HG03060 (cell line): ENCODE measurements at regions not wholly inside any gene's neighbourhood (a gene's known extent, or its start where the extent isn't known, plus 50 kb on each side); places are given as distances from the start of the nearest gene placed in this dataset.
"Not testable (repeated sequence)": the region's sequence is repeated elsewhere in the genome, so short reads cannot be mapped to it uniquely, and the experiment has no call there.

Experiments
- ATAC-seq: cut with Tn5 transposase; IDR thresholded peaks from one replicate; pipeline ENCODE4 v1.9.1; 2021; ENCODE audit warnings: low read depth, moderate number of reproducible peaks; ENCODE audit not compliant: unreplicated experiment

DNA sequence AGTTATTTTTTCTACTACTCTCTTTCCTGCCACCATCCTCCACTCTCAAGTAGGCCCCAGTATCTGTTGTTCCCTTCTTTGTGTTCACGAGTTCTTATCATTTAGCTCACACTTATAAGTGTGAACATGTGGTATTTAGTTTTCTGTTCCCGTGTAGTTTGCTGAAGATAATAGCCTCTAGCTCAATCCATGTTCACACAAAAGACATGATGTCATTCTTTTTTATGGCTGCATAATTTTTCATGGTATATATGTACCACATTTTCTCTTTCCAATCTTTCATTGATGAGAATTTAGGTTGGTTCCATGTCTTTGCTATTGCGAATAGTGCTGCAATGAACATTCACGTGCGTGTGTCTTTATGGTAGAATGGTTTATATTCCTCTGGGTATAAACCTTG lies 237.9 kb upstream of the FERMT1 start:
- ATAC-seq = no peak

DNA sequence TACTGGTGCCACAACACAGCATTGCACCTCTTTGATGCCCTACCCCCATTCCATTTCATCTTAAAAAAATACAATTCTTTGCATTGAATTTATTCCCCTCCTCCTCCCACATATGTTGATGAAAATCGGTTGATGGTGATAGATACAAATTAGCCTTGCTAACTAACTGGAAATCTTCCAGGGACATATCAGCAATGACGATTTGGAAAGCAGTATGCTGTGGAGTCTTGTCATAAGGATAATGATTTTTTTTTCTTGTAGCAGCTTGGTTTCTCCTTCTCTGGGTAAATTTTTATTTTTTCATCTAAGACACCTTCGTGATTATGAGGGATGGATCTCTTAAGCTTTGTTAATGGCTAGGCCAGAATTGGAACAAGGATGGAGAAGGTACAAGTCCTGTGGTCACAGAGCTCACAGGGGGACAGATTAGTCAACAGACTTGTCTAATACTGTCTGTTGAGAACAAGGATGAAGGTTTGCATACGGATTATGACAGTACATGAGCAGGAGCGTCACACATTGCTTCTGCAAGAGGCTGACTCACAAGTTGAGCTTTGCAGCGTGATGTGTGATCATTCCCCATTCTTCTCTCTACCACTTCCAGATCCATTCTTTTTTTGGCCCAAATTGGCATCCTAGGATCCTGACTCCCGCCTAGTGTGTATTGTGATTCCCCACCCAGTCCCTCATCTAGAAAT lies 233.1 kb upstream of the FERMT1 start:
- no peak for ATAC-seq

DNA sequence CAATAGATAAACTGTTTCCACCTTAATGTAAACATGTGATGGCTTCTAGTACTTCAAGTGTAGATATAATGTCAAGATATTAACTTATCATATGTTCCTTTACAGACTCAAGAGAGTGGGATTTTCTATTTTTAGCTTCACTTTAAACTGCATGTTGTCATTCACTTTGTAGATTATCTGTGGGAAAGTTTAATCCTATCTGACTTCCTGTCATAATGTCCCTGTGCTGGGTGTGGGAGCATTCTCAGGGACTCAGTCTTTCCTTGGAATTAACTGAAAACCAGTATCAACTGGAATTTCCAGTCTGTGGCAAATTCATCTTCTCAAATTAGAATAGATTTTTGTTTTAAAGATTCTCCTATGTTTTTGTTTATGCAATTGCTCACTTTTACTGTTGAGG lies 226.1 kb upstream of the FERMT1 start:
- ATAC-seq = no peak

DNA sequence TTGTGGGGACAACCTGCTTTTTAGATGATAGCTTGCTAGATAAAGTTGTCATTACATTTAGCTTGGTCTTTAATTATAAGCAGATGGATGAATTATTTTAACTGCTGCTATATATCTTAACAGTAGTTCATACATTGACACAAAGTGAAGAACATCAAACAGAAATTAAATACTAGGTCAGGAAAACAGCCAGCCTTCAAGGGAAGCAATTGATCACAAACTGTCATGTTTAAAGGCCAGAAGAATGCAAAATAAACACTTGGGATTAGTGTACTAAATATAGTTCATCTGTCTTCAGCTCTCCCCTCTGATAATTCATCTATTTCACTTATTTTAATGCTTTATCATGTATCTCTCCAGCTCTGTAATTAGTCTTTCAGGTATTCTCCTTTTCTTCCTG lies 225.1 kb upstream of the FERMT1 start:
- ATAC-seq = no peak

DNA sequence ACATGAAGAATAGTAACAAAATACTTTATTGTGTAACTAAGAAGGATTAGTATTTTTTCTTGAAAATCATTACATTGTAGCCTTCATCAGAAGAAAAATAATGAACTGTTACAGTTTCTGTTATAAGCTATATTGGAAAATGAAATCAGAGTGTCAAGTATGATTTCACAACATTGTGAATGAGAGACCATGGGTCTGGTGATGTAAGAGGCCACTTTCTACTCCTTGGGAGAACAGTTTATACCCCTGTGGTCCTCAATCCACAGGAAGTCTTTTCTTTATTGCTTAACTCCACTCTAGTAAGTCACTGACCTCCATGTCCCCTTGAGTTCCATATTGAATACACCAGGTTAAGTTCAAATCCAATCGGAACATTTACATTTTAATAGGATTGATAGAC lies 218.7 kb upstream of the FERMT1 start:
- no peak for ATAC-seq

DNA sequence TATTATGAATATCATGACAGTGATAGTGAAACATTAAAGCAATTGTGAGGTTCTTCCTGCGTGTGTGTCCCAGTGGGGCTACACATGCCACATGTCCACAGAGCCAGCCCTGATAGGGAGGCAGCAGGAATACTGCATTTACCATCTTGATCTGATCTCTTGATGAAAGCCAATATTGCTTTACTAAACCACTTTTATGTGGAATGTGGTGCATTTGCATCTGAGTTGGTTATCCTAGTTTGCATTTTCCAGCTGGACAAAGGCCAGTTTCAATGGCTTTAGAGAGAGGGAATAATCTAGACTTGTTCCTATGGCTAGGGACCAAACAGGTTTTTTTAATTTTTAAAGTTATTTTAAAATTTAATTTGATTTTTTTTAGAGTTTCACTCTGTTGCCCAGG lies 216.3 kb upstream of the FERMT1 start:
- ATAC-seq = no peak

DNA sequence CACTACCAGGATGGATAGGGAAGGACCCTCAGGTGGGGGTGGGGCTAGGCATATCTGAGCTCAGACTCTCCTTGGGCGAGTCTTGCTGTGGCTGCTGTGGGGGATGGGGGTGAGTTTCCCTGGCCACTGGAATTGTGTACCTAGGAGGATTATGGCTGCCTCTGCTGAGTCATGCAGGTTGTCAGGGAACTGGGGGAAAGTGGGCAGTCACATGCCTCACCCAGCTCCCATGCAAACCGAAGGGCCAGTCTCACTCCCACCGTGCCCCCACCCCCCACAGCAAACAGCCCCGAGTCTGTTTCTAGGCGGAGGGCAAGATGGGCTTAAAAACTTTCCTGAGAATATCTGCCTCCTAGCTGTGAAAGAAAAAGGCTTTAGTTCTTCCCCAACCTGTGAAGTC lies 210.3 kb upstream of the FERMT1 start:
- no peak for ATAC-seq

DNA sequence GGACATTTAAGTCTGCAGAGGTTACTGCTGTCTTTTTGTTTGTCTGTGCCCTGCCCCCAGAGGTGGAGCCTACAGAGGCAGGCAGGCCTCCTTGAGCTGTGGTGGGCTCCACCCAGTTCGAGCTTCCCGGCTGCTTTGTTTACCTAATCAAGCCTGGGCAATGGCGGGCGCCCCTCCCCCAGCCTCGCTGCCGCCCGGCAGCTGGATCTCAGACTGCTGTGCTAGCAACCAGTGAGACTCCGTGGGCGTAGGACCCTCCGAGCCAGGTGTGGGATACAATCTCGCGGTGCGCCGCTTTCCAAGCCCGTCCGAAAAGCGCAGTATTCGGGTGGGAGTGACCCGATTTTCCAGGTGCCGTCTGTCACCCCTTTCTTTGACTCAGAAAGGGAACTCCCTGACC lies 198.4 kb upstream of the FERMT1 start:
- ATAC-seq = not testable (repeated sequence)

DNA sequence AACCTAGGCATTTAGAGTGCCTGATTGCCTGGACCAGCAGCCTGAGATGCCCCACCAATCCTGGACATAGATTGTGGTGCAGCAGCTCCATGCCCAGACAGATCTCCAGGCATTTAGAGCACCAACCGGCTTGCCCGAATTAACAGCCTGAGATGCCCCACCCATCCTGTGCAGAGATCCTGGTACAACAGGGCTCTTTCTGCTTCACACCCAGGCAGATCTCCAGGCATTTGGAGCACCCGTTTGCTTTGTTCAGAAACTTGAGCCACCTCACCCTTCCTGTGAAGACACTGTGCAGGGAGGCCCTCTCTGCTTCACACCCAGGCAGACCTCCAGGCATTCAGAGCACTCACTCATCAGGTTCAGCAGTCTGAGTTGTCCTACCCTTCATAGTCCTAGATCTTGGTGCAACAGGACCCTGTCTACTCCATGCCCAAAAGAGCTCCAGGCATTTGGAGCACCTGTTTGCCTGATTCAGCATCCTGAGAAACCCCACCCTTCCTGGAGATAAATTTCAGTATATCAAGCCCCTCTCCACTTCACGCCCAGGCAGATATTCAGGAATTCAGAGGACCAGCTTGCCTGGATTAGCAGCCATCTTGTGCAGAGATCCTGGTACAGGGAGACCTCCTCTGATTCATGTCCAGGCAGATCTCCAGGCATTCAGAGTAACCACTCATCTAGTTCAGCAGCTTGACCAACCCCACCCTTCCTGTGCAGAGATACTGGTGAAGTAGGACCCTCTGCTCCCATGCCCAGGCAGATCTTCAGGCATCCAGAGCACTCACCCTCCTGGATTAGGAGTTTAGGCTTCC lies 189.2 kb upstream of the FERMT1 start:
- ATAC-seq = no peak

DNA sequence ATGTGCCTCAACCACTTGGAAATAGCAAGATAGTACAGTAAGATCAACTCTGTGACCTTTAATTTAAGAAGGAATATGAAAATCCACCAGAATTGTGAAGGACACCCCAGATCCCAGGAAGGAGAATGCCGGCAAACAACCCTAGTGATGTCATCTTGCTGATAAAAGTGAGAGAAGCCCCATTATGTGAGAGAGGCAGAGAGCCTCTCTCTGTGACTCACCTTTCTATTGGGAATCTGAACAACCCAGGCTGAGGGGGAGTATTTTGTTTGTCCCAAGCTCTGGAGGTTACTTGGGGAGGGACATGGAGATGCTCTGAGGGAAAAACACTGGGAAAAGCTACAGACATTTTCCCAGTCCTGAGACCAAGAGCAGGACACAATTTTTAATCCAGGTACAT lies 188.3 kb upstream of the FERMT1 start:
- no peak for ATAC-seq

DNA sequence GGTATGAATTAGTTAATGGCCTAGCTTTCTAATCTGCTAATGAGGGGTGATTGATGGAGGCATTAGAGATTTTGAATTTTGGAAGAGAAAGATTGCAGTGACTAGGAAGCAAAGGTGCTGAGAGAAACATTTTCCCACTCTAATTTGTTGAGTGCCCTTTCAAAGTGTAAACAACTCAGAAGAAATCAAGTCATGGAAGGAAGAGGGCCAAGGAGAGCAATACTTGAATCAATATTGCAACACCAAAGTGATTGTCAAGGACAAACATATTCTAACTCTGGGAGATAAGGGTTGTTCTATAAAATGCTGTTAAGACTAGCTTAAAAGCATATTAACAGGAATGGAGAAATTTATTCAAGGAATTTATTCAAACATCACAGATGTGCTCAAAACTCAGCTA lies 182.7 kb upstream of the FERMT1 start:
- ATAC-seq = no peak

DNA sequence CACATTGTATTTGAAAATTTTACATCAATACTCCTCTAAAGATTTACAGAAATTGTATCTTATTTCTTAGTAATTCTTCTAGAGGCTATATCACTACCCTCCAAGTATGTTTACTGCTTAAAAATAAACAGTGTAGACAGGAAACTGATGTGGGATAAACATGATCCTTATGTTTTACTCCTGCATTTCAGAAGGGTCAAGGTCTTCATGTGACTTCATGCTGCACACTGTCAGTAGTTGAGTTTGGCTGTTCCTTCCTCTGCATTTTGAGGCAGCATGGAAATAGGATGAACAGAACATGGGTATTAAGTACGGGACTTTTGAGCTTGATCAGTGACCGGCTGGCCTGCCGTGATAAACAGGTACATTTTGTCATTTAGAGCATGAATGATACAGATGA lies 179.2 kb upstream of the FERMT1 start:
- ATAC-seq = no peak

DNA sequence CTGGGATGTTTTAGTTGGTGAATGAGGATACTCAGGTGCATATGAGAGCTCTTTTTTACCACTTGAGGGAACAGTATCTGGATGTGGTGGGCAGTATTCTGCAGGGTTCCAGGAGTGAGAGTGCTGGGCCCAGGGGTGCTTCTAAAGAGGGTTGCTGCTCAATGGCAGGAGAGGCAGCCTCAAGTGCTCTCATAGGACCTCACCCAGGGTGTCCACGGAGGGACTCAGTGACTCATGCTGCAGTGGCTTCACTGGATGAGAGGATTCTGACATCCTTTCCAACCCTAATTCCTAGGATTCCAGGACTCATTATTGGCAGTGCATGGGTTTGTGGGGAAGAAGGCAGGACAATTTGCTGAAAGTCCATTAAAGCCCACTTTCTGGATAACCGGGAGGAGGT lies 176.6 kb upstream of the FERMT1 start:
- no peak for ATAC-seq

DNA sequence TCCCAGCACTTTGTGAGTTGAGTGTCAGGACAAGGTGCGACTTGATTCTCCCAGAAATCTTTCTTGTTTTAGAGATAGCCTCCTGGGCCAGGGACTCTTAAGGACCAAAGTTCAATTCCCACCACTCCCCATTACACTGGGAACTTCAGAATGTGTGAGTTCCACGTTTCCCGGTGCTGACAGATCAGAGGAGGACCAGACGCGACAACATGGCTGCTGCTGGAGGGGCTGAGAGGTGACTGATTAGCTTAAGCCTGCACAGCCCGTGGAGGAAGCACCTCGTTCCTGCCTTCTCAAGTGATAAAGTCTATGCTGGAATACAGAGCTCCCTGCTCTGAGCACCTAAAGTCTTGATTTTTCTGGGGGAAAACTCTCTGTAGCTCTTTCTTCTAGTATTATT lies 175.2 kb upstream of the FERMT1 start:
- no peak for ATAC-seq

DNA sequence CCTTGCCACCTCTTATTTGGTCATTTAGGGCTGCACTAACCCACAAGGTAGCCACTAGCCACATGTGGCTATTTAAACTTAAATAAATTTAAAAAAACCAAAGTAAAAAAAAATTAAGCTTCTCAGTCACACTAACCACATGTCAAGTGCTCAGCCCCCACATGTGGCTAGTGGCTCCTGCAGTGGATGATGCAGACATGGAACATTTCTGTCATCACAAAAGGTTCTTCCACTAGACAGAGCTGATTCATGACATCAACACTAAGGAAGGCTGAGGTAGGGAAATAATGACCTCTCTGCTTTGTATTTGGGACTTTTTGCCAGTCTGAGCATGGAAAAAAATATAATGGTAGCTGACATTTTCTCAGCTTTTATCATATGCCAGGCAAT lies 173.0 kb upstream of the FERMT1 start:
- ATAC-seq = no peak

DNA sequence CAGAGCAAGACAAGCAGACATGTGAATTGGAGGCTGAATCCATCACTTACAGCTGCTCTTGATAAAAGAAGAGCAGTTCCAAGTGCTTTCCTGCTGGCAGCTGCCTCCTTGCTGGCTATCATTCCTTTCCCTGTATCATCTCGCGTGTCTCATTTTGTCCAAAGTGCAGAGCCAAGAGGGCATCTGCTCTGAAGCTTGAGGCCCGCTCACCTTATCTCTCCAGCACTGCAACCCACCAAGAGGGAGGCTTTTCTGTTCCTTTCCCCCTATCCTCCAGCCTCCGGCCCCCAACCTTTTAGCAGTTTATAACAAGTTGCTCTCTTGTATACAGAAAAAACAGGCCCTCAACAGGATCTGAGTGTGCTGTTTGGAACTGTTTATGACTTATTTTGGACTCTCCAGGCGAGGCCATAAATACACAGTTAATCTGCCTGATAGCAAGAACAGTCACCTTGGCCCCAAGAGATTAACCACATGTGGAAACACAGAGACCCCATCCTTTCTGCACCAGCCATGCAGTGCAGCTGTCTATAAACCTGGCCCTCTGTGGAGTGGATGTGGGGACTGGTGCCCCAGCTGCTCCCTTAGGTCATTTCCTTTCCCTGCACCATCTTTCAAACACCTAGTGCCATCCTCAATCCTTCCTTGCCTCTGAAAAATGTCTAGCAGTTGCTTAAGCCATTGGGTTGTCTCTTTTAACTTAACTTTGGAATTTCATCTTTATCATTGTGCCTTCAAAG lies 172.5 kb upstream of the FERMT1 start:
- no peak for ATAC-seq

DNA sequence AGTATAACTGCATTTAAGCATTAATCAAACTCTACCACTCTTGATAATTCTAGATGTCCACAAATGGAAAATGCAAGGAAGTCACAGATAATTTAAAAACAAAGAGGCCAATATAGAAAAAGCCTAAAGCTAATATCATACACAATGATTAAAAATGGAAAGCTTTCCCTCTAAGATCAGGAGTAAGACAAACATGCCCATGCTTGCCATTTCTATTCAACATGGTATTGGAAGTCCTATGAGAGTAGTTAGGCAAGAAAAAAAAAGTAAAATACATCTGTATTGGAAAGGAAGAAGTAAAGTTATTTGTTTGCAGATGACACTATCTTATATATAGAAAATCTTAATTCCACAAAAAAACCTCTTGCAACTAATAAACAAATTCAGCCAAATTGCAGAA lies 164.6 kb upstream of the FERMT1 start:
- ATAC-seq = no peak

DNA sequence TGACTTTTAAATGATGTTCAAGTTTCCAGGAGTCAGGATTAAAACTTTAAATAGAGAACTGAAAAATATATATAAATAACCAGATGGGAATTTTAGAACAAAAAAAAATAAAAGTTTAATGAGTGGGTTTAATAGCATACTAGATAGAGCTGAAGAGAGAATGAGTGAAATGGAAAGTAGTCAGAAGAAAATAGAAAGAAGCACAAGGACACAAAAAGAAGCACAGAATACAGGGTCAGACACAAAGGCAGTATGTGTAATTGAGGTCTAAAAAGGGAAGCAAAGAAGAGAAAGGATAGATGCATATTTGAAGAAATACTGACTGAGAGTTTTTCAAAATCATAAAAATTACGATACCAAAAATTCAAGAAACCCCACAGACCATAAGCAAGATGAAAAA lies 159.8 kb upstream of the FERMT1 start:
- ATAC-seq = no peak

DNA sequence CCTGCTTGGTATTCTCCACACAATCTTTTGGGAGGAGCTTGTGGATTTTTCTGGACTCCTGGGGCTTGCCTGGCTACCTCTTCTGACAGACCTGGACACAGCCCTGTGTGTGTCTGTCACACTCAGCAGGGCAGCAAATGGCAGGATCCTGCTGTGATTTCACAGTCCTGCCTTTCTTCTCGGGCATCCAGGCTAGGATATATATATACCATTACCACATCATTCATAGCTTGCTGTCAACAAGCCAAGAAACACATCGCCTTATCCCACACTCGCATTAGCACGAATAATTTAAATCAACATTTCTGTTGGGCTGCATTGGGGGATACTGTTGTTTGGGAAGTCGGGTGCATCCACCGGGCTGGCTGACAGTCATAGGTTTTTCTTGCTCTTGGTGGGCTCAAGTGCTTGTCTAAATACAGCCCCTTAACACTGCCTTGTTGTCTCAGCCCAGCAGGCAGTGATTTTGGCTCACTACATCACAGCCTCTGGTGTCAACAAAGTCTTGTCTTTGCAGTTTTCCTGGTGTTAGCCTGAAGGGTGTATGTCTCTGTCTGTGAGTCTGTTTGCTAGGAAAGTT lies 154.9 kb upstream of the FERMT1 start:
- ATAC-seq = no peak

DNA sequence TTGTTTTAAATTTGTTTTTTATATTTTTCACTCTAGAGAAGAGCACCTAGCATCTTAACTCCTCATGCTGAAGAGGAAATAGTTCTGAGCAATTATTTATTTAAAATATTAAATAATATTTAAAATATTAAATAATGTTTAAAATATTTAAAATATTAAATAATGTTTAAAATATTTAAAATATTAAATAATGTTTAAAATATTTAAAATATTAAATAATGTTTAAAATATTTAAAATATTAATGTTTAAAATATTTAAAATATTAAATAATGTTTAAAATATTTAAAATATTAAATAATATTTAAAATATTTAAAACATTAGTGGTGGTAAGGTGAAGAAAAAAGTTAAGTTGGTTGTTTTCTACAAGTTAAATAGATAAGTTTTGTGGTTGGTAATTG lies 147.6 kb upstream of the FERMT1 start:
- ATAC-seq = not testable (repeated sequence)

DNA sequence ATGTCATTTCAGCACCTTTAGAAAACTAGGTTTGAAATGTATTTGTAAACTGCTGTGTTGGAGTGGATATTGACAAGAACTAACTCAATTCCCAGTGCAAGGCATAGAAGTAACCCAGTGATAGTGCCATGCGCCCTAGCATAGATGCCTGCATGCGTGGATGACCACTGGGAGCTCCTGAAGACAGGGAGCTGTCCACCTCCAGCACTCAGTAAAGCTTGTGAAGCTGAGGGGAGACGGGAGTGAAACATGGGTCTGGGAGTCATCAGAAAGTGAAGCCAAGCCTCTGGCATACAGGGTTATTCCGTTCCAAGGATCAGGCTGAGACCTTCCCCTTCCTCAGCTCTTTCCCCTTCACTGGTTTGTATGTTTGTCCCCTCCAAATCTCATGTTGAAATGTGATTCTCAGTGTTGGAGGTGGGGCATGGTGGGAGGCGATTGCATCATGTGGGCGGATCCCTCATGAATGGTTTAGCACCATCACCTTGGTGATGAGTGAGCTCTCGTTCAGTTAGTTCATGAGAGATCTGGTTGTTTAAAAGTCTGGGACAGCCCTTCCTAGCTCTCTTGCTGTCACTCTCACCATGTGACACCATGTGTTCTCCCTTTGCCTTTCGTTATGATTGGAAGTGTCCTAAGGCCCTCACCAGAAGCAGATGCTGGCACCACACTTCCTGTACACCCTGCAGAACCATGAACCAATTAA lies 146.5 kb upstream of the FERMT1 start:
- no peak for ATAC-seq
